LNCaP clone FGC (cell line): ENCODE measurements at regions not wholly inside any gene's neighbourhood (a gene's known extent, or its start where the extent isn't known, plus 50 kb on each side); places are given as distances from the start of the nearest gene placed in this dataset.

Source experiments
- DNase-seq: peaks from one replicate; pipeline ENCODE4 v3.0.0-alpha.2; 2011; ENCODE audit warnings: low read depth
- H3K4me3 ChIP-seq: 2 replicates; pipeline ENCODE4 v1.5.1; 2011; ENCODE audit warnings: mild to moderate bottlenecking, low read depth, low read length, control low read depth
- TF ChIP-seq, protein P1 (sequence below): IDR thresholded peaks from 2 replicates; pipeline ENCODE4 v1.5.1; 2012; ENCODE audit warnings: mild to moderate bottlenecking; ENCODE audit not compliant: control insufficient read depth, insufficient read depth; ENCODE audit errors: extremely low read depth

DNA sequence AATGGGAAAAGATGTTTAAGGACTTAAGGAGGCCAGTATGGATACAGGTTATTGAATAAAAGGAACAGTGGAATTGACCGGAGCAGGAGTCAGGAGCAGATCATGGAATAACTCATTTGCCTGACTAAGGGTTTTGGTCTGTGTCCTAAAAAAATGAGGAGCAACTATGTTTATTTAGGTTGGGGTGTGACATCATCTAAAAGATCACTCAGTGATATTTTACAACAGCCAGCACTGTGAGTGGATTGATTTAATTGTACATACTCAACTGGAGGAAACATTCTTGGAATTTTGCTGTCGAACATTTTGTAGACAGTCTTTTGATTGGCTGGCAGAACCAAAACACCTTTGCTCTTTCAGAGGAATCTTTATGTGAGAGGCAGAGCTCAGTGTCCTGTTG lies 348.6 kb upstream of the CDIN1 start:
- no peak overlapping the region for H3K4me3 ChIP-seq
- no peak for DNase-seq
- TF ChIP-seq, protein P1, sequence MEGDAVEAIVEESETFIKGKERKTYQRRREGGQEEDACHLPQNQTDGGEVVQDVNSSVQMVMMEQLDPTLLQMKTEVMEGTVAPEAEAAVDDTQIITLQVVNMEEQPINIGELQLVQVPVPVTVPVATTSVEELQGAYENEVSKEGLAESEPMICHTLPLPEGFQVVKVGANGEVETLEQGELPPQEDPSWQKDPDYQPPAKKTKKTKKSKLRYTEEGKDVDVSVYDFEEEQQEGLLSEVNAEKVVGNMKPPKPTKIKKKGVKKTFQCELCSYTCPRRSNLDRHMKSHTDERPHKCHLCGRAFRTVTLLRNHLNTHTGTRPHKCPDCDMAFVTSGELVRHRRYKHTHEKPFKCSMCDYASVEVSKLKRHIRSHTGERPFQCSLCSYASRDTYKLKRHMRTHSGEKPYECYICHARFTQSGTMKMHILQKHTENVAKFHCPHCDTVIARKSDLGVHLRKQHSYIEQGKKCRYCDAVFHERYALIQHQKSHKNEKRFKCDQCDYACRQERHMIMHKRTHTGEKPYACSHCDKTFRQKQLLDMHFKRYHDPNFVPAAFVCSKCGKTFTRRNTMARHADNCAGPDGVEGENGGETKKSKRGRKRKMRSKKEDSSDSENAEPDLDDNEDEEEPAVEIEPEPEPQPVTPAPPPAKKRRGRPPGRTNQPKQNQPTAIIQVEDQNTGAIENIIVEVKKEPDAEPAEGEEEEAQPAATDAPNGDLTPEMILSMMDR = no peak

DNA sequence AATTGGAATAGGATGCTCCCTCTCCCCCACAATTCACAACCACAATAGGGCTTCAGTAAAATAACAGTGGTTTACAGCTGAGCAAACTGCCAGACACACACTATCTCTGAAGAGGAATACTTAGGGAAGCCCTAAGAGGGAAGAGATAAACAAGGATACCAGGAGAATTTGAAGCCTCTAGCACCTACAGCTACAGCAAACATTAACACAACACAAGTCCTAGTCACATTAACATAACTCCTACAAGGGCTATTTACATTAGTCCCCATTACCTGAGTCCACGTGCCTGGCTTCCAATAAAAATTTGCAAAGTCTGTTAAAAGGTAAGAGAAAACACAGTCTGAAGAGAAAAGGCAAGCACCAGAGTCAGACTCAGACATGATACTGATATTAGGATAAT lies 346.9 kb upstream of the CDIN1 start:
- no peak overlapping the region for H3K4me3 ChIP-seq
- TF ChIP-seq, protein P1 = no peak
- no peak for DNase-seq

DNA sequence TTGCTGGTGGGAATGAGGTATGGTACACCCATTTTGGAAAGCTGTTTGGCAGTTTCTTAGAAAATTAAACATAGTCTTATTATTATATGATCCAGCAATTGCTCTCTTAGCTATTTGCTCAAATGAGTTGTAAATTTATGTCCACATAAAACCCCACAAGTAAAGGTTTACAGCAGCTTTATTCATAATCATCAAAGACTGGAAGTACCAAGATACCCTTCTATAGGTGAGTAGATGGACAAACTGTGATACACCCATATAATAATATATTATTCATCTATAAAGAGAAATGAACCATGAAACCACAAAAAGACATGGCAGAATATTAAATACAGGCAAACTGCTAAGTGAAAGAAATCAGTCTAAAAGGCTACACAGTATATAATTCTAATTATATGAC lies 344.7 kb upstream of the CDIN1 start:
- H3K4me3 ChIP-seq = no peak overlapping the region
- TF ChIP-seq, protein P1 = no peak
- no peak for DNase-seq

DNA sequence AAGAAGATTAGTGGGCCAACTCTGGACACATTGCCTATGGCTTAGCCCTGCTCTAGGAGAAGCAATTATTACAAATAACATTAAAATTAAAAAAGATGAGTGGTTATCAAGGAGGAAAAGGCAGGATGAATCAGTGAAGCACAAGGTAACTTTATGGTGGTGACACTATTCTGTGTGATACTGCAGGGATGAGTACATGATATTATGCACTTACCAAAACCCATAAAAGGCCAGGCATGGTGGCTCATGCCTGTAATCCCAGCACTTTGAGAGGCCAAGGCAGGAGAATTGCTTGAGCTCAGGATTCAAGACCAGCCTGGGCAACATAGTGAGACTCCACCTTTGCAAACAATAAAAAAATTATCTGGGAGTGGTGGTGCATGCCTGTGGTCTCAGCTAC lies 344.3 kb upstream of the CDIN1 start:
- no peak for DNase-seq
- H3K4me3 ChIP-seq = no peak overlapping the region
- TF ChIP-seq, protein P1 = no peak

GRCh38 chr15:36239509-36239908 lies 339.9 kb upstream of the CDIN1 start:
- TF ChIP-seq, protein P1 = no peak
- no peak for DNase-seq
- no peak overlapping the region for H3K4me3 ChIP-seq

DNA sequence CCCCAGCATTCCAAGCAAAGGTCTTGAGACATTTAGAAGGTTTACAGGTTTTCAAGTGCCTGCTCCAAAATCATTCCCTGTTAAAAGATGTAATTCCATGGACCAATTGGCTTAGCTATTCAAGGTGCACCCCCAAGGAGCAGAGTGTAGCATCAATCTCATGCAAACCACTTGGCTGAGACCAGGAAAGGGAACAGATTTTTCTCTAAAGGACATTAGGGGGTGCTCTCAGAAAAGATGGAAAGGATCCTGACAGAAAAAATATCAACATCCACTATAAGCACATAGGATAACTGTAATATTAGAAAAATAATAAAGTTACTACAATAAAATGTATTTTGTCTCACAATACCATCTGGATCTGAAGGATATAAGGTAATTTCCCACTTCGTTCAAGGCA lies 328.0 kb upstream of the CDIN1 start:
- no peak overlapping the region for H3K4me3 ChIP-seq
- TF ChIP-seq, protein P1 = no peak
- DNase-seq = no peak

DNA sequence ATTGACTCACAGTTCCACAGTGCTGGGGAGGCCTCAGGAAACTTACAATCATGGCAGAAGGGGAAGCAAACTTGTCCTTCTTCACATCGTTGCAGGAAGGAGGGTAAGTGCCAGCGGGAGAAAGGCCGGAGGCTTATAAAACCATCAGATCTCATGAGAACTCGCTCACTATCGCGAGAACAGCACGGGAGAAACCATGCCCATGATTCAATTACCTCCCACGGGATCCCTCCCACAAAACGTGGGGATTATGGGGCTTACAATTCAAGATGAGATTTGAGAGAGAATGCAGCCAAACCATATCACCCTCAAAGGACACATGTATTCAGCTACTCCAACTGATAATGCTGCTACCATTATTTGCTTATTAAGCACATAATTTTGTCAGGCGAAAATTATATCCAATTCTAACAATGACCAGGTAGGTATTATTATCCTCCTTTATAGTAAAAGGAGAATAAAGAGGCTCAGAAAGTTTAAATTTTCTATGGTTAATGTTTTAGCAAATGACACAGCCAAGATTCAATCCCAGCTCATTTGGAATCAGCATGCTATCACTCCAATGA lies 327.2 kb upstream of the CDIN1 start:
- no peak overlapping the region for H3K4me3 ChIP-seq
- TF ChIP-seq, protein P1 = no peak
- DNase-seq = no peak
